ENCODE measurements at regions not wholly inside any gene's neighbourhood (a gene's known extent, or its start where the extent isn't known, plus 50 kb on each side); places are given as distances from the start of the nearest gene placed in this dataset.

DNA sequence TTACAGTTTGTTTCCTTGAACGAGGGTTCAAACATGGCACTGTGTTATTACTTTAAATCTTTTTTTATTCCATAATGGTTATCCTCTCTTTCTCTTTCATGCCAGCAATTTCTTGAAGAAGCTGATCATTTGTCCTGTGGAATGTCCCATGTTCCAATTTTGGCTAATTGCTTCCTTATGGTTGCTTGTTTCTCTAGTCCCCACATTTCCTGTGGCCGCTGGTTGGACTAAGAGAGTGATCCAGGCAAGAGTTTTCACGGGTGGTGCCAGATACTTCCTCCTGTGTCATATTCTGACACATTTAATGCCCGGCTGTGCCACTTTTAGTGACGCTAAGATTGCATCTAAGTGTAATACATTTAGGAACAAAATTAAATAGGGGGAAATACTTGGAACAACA is 83.8 kb upstream of the FAM169A start:
- TF ChIP-seq SNAI2 (CRISPR knock-in tag; IDR thresholded peaks at IDR 0.05) (no peak), CSDC2 (CRISPR knock-in tag; IDR thresholded peaks at IDR 0.05) (no peak), ZNF565 (CRISPR knock-in tag; conservative IDR thresholded peaks at IDR 0.05; ENCODE audit: low read depth) (no peak), ESRRG (CRISPR knock-in tag; IDR thresholded peaks at IDR 0.05) (no peak), ARNTL (CRISPR knock-in tag; IDR thresholded peaks at IDR 0.05; ENCODE audit: borderline replicate concordance, low read depth) (no peak), ZFP30 (CRISPR knock-in tag; IDR thresholded peaks at IDR 0.05) (no peak), TCF4 (CRISPR knock-in tag; IDR thresholded peaks at IDR 0.05; ENCODE audit: borderline replicate concordance) (no peak), ISL1 (CRISPR knock-in tag; IDR thresholded peaks at IDR 0.05) (no peak), PPARA (CRISPR knock-in tag; IDR thresholded peaks at IDR 0.05; ENCODE audit: borderline replicate concordance) (no peak), BACH2 (CRISPR knock-in tag; IDR thresholded peaks at IDR 0.05; ENCODE audit: borderline replicate concordance) (no peak), ZC3H10 (CRISPR knock-in tag; IDR thresholded peaks at IDR 0.05) (no peak), OSR1 (CRISPR knock-in tag; IDR thresholded peaks at IDR 0.05) (no peak), TOX (CRISPR knock-in tag; IDR thresholded peaks at IDR 0.05; ENCODE audit: borderline replicate concordance) (no peak), ZNF70 (CRISPR knock-in tag; IDR thresholded peaks at IDR 0.05) (no peak), POU6F1 (CRISPR knock-in tag; IDR thresholded peaks at IDR 0.05; ENCODE audit: borderline replicate concordance, low read depth) (no peak), ZNF8 (CRISPR knock-in tag; IDR thresholded peaks at IDR 0.05) (no peak), ZFP3 (CRISPR knock-in tag; IDR thresholded peaks at IDR 0.05) (no peak), GLIS3 (CRISPR knock-in tag; IDR thresholded peaks at IDR 0.05) (no peak)
- TF ChIP-seq, protein P1, sequence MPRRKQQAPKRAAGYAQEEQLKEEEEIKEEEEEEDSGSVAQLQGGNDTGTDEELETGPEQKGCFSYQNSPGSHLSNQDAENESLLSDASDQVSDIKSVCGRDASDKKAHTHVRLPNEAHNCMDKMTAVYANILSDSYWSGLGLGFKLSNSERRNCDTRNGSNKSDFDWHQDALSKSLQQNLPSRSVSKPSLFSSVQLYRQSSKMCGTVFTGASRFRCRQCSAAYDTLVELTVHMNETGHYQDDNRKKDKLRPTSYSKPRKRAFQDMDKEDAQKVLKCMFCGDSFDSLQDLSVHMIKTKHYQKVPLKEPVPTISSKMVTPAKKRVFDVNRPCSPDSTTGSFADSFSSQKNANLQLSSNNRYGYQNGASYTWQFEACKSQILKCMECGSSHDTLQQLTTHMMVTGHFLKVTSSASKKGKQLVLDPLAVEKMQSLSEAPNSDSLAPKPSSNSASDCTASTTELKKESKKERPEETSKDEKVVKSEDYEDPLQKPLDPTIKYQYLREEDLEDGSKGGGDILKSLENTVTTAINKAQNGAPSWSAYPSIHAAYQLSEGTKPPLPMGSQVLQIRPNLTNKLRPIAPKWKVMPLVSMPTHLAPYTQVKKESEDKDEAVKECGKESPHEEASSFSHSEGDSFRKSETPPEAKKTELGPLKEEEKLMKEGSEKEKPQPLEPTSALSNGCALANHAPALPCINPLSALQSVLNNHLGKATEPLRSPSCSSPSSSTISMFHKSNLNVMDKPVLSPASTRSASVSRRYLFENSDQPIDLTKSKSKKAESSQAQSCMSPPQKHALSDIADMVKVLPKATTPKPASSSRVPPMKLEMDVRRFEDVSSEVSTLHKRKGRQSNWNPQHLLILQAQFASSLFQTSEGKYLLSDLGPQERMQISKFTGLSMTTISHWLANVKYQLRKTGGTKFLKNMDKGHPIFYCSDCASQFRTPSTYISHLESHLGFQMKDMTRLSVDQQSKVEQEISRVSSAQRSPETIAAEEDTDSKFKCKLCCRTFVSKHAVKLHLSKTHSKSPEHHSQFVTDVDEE (CRISPR knock-in tag; IDR thresholded peaks at IDR 0.05) = no peak
- TF ChIP-seq, protein P2, sequence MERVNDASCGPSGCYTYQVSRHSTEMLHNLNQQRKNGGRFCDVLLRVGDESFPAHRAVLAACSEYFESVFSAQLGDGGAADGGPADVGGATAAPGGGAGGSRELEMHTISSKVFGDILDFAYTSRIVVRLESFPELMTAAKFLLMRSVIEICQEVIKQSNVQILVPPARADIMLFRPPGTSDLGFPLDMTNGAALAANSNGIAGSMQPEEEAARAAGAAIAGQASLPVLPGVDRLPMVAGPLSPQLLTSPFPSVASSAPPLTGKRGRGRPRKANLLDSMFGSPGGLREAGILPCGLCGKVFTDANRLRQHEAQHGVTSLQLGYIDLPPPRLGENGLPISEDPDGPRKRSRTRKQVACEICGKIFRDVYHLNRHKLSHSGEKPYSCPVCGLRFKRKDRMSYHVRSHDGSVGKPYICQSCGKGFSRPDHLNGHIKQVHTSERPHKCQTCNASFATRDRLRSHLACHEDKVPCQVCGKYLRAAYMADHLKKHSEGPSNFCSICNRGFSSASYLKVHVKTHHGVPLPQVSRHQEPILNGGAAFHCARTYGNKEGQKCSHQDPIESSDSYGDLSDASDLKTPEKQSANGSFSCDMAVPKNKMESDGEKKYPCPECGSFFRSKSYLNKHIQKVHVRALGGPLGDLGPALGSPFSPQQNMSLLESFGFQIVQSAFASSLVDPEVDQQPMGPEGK (CRISPR knock-in tag; IDR thresholded peaks at IDR 0.05; ENCODE audit: borderline replicate concordance) = no peak
- peak; percentile 42; the same call in 2 of the 3 replicates for ATAC-seq

DNA sequence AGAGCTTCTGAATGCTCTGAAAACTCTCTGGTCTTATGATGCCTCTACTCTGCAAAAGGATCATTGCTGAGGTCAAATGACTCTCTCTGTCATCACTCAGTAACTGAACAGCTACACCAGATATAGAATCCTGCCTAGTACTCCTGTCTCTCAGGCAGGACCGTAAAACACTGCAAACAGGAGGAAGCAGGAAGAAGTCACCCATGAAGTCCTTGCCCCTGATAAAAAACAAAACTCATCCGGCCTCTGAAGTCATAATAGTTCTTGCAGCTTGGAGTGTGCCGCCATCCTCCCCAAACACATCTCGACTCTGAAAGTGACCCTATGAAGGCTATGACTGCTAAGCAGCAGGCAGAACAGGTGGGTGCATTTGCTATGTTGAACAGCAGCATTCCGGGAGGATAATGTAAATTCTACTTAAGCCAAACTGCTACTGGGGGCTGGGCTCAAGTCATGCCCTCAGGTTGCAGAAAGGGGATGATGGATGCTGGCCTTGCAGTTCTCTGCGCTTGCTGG is 81.9 kb upstream of the FAM169A start:
- TF ChIP-seq ZC3H10 (CRISPR knock-in tag; IDR thresholded peaks at IDR 0.05) = no peak
- no peak for TF ChIP-seq ZNF8 (CRISPR knock-in tag; IDR thresholded peaks at IDR 0.05)
- no peak for TF ChIP-seq CREB5 (CRISPR knock-in tag; IDR thresholded peaks at IDR 0.05; ENCODE audit: low read depth)
- no peak for TF ChIP-seq PPARA (CRISPR knock-in tag; IDR thresholded peaks at IDR 0.05; ENCODE audit: borderline replicate concordance)
- TF ChIP-seq, protein P1 (CRISPR knock-in tag; IDR thresholded peaks at IDR 0.05) = no peak
- TF ChIP-seq CSDC2 (CRISPR knock-in tag; IDR thresholded peaks at IDR 0.05) = no peak
- TF ChIP-seq ARNTL (CRISPR knock-in tag; IDR thresholded peaks at IDR 0.05; ENCODE audit: borderline replicate concordance, low read depth) = no peak
- no peak for TF ChIP-seq ZNF565 (CRISPR knock-in tag; conservative IDR thresholded peaks at IDR 0.05; ENCODE audit: low read depth)
- no peak for TF ChIP-seq TOX (CRISPR knock-in tag; IDR thresholded peaks at IDR 0.05; ENCODE audit: borderline replicate concordance)
- TF ChIP-seq TCF4 (CRISPR knock-in tag; IDR thresholded peaks at IDR 0.05; ENCODE audit: borderline replicate concordance) = no peak
- ATAC-seq = no peak

Measured in SK-N-SH treated with all-trans-retinoic acid at 6 μM for 48 hours (cell line).